ENCODE measurements at regions not wholly inside any gene's neighbourhood (a gene's known extent, or its start where the extent isn't known, plus 50 kb on each side); places are given as distances from the start of the nearest gene placed in this dataset.

GRCh38 chr10:113458451-113458850, 94.4 kb upstream of the HABP2 start:
- Mint-ChIP-seq H3K4me3 (no peak overlapping the region), H3K4me1 (ENCODE audit: low read depth) (no peaks in the 10 kb centered on the region), H3K9me3 (no peaks in the 10 kb centered on the region), H3K36me3 (ENCODE audit: low read depth) (no peaks in the 10 kb centered on the region), H3K27me3 (peaks cover 50% of the 10 kb centered on the region), H3K27ac (no peak overlapping the region)
- POLR2A ChIA-PET = no interaction called here
- no peak for TF ChIP-seq CTCF (IDR thresholded peaks at IDR 0.05)
- Histone ChIP-seq H3K27ac (ENCODE audit: low read depth in 1 of 2, low read length in 2 of 2) (no peak overlapping the region), H3K4me1 (ENCODE audit: insufficient read depth, low read length) (peaks cover 2% of the 10 kb centered on the region), H3K36me3 (ENCODE audit: insufficient read depth, low read length) (no peaks in the 10 kb centered on the region), H3K9me3 (ENCODE audit: control insufficient read depth in 1 of 2, insufficient read depth in 1 of 2, low read length in 2 of 2) (peaks cover 0 to 5% of the 10 kb centered on the region in 2 experiments), H3K27me3 (ENCODE audit: control insufficient read depth in 1 of 2, insufficient read depth in 2 of 2, low read length in 2 of 2) (peaks cover 5 to 9% of the 10 kb centered on the region in 2 experiments), H3K4me3 (ENCODE audit: low read length) (no peak overlapping the region)
- ATAC-seq (ENCODE audit: poor library complexity) = no peak
- CTCF ChIA-PET = no interaction called here
- intact Hi-C loops (cut with DNase I, micrococcal nuclease) = no loop called here
- no peak for DNase-seq

GRCh38 chr10:113458944-113459343, 93.9 kb upstream of the HABP2 start:
- Histone ChIP-seq H3K4me3 (ENCODE audit: low read length) (no peak overlapping the region), H3K9me3 (ENCODE audit: control insufficient read depth in 1 of 2, insufficient read depth in 1 of 2, low read length in 2 of 2) (peaks cover 0 to 4% of the 10 kb centered on the region in 2 experiments), H3K36me3 (ENCODE audit: insufficient read depth, low read length) (no peaks in the 10 kb centered on the region), H3K27ac (ENCODE audit: low read depth in 1 of 2, low read length in 2 of 2) (no peak overlapping the region), H3K27me3 (ENCODE audit: control insufficient read depth in 1 of 2, insufficient read depth in 2 of 2, low read length in 2 of 2) (peaks cover 5 to 14% of the 10 kb centered on the region in 2 experiments), H3K4me1 (ENCODE audit: insufficient read depth, low read length) (peaks cover 2% of the 10 kb centered on the region)
- ChIA-PET CTCF (no interaction called here), POLR2A (no interaction called here)
- ATAC-seq (ENCODE audit: poor library complexity) (no peak), DNase-seq (no peak)
- Mint-ChIP-seq H3K27ac (no peak overlapping the region), H3K9me3 (no peaks in the 10 kb centered on the region), H3K4me3 (no peak overlapping the region), H3K36me3 (ENCODE audit: low read depth) (no peaks in the 10 kb centered on the region), H3K27me3 (peaks cover 45% of the 10 kb centered on the region), H3K4me1 (ENCODE audit: low read depth) (no peaks in the 10 kb centered on the region)
- intact Hi-C loops (cut with DNase I, micrococcal nuclease) = no loop called here
- no peak for TF ChIP-seq CTCF (IDR thresholded peaks at IDR 0.05)

GRCh38 chr10:113459626-113460280, 93.1 kb upstream of the HABP2 start:
- H3K27ac Mint-ChIP-seq = no peak overlapping the region
- POLR2A ChIA-PET = no interaction called here
- H3K27ac ChIP-seq (ENCODE audit: low read depth in 1 of 2, low read length in 2 of 2) = no peak overlapping the region
- H3K4me3 Mint-ChIP-seq = no peak overlapping the region
- no peaks in the 10 kb centered on the region for H3K36me3 ChIP-seq (ENCODE audit: insufficient read depth, low read length)
- DNase-seq = no peak
- intact Hi-C loops (cut with DNase I, micrococcal nuclease) = no loop called here
- H3K4me1 Mint-ChIP-seq (ENCODE audit: low read depth) = no peaks in the 10 kb centered on the region
- H3K4me3 ChIP-seq (ENCODE audit: low read length) = no peak overlapping the region
- peaks cover 45% of the 10 kb centered on the region for H3K27me3 Mint-ChIP-seq
- H3K9me3 Mint-ChIP-seq = no peaks in the 10 kb centered on the region
- H3K27me3 ChIP-seq (ENCODE audit: control insufficient read depth in 1 of 2, insufficient read depth in 2 of 2, low read length in 2 of 2) = peaks cover 0 to 16% of the 10 kb centered on the region in 2 experiments
- TF ChIP-seq CTCF (IDR thresholded peaks at IDR 0.05) = no peak
- H3K4me1 ChIP-seq (ENCODE audit: insufficient read depth, low read length) = no peaks in the 10 kb centered on the region
- H3K36me3 Mint-ChIP-seq (ENCODE audit: low read depth) = no peaks in the 10 kb centered on the region
- no peaks in the 10 kb centered on the region for H3K9me3 ChIP-seq (ENCODE audit: control insufficient read depth in 1 of 2, insufficient read depth in 1 of 2, low read length in 2 of 2)
- no peak for ATAC-seq (ENCODE audit: poor library complexity)
- CTCF ChIA-PET = no interaction called here

Measured in CD4-positive, alpha-beta T cell (primary cell).